Ecto neural progenitor cell (in vitro differentiated cells): ENCODE measurements at regions not wholly inside any gene's neighbourhood (a gene's known extent, or its start where the extent isn't known, plus 50 kb on each side); places are given as distances from the start of the nearest gene placed in this dataset.

Experiments
- DNase-seq: peaks from one replicate; pipeline ENCODE4 v3.0.0-alpha.2; 2018; ENCODE audit warnings: low spot score

- DNase-seq, result no peak
These were observed 61.1 kb upstream of the EXOC4 start for GRCh38 chr7:133191787-133192186.

DNA sequence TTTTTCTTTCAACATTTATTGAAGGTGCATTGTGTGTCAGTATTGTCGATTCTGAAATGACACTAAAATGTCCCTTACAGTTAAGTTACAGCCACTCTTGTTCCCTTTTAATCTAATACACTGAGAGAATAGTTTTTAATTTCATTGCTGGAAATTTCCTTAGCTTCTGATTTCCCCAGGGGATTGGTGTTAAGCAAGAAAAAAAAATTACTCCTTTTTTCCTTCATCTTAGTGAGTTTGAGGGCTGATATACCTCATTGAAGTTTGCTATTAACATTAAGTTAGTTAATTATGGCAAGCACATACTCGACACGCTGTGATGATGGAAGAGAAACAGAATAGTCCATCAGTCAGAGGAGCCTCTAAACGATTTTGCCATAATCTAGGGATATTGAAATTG is 57.0 kb upstream of the EXOC4 start:
- no peak for DNase-seq

DNA sequence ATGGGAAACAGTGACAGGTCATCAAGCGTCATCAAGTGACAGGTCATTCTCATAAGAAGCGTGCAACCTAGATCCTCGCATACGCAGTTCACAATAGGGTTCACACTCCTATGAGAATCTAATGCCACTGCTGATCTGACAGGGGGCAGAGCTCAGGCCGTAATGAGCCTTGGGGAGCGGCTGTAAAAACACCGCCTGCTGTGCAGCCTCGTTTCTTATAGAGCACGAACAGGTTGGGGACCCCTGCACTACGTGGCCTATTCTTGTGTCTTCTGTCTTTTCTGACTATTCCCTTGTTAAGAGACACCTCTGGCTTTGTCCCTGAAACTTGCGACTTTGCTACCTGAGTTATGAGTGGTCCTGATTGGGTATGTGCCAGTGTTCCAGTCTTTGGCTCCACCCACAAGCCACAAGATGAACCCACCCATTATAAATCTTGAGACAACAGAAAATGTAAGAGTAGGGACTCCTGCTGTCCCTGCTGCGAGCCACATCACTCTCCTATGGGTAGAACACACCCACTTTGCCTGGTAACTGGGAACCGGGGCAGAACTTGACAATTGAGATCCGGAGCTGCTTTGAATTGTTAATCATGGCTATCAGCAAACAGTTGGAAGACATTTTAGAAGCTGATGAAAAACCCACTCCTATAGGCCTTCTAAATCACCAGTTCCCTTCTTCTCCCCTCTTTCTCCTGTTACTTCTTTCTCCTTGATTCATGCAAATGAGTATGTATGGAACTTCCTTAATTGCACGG is 55.8 kb upstream of the EXOC4 start:
- no peak for DNase-seq

- DNase-seq, result no peak
These were observed 54.8 kb upstream of the EXOC4 start for GRCh38 chr7:133197972-133198544.

DNA sequence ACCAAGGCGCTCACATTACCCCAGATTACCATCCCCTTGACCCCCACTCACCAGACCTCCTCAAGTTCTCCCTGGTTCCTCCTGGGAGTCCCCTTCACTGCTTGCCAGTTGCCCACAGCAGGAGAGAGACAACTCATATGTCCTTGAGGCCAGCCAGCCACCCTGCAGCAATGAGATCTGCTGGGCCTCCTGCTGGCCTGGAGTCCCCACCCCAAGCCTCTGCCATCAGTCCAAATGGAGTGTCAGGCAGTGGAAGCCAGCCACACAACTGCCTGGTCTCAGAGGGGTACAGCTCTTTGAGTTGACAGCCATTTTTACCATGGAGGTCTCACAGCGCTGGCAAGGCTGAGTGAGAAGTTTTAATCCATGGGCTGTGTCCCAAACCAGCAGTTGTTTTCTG is 53.0 kb upstream of the EXOC4 start:
- no peak for DNase-seq

DNA sequence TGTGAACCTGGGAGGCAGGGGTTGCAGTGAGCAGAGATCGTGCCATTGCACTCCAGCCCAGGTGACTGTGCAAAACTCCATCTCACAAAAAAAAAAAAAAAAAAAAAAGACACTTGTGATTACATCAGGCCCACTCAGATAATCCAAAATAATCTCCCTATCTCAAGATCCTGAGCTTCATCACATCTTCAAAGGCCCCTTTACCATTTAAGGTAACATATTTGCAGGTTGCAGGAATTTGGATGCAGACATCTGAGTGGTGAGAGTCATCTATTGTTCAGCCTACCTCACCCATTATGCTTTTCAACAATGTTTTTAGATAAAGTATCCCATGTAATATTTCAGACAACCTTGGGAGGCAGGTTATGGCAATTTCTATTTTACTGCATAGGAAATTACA is 51.4 kb upstream of the EXOC4 start:
- DNase-seq, result no peak

DNA sequence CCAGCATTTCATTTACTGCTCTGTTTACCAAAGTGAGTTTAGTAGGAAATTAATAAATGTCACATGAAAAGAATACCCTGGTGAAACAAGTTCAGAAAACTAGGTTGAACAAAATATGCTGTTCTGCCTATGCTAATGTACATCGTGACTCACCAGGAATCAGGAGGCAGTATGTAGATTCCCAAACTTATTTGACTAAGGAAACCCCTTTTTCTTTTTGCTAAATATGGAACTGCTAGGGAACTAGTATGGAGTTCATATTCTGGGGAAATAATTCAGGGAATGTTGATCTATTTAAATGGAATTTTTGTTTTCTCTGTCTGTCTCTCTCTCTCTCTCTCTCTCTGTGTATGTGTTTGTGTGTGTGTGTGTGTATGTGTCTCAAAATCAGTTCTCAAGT is 49.9 kb upstream of the EXOC4 start:
- no peak for DNase-seq
